Epidermal melanocyte (primary cell): ENCODE measurements at regions not wholly inside any gene's neighbourhood (a gene's known extent, or its start where the extent isn't known, plus 50 kb on each side); places are given as distances from the start of the nearest gene placed in this dataset.

Source experiments
- DNase-seq: peaks from one replicate; pipeline ENCODE4 v3.0.0; 2011; ENCODE audit warnings: low spot score; ENCODE audit not compliant: insufficient read length

DNA sequence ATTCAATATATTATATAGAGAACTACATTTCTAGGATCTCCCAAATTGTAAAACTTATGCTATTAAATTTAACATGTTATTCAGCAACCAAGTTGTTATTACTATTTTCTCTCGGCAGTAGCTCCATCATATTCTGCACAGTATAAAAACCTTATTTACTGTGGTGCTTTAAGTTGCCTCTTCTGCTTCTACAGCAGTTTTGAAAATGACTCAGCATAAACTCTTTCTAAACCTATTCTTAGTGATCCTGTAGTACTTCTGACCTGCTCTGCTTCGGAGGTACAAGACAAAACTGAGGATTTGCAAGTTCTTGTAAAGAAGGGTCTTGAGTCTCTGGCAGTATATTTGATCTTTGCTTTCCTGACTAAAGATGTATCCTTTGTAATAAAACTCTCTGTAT lies 567.2 kb downstream of the TMX3 start:
- DNase-seq: no peak

DNA sequence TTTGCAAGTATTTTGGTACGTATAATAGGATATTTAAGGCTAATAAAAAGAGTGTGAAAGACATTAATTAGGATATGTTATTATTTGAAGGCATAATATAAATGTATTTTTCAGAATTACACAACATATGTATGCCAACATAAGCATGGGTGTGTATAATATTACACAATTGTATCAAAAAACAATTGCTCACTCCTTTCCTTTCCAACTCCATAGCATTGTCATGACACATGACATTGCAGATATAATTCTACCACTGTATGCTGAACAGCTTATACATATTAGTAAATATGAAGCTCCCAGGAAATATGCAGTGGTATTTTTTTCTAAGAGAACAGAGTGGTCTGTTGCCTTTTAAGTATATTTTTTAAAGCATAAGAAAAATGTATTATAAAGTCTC lies 593.1 kb downstream of the TMX3 start:
- no peak for DNase-seq

DNA sequence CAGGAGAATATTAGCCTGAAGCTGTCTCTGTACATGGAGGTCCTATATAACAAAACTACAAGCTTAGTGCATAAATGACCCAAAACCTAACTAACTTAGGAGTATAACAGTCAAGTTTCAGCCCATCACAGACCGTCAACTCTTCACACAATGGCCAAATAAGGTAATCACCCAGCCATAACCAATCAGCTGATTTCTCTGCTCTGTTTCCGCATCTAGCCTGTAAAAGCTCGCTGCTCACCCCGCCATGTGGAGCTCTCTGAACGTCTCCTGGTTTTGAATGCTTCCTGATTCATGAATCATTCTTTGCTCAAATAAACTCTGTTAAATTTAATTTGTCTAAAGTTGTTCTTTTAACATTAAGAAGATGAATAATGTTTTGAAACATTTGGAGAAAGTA lies 593.6 kb downstream of the TMX3 start:
- DNase-seq: no peak

DNA sequence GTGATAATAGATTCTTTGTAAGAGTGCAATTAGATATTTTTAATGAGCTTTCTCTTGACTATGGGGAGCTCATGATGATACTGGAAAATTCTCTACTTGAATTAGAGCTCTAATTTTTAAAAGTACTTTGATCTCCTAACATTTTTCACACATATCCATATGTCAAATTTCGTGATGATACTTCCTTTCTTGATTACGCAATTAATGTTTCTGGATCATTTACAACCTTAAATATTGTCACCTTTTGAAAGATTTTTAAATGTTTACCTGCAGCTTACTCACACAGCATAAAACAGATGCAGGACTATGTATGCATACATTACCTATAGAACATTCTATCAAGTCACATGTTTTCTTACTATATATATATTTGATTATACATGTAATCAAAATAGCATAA lies 598.5 kb upstream of the DSEL start:
- no peak for DNase-seq

DNA sequence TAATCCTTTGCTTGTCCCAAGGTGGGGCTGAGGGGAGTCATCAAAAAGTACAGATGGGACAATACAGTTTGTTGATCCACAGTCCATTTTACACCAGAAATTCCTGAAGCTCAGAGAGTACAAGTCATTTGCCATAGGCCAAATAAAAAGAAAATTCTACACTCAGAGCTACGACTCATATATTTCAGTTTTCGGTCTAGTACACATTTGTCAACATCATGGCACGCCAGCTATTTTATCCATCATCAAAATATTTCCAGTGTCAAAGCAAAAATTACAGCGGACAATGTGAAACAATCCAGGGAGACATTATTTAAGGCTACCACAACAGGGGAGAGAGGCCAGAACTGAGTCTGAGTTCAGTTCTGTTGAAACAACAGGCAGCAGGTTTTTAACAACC lies 587.5 kb upstream of the DSEL start:
- DNase-seq: no peak

DNA sequence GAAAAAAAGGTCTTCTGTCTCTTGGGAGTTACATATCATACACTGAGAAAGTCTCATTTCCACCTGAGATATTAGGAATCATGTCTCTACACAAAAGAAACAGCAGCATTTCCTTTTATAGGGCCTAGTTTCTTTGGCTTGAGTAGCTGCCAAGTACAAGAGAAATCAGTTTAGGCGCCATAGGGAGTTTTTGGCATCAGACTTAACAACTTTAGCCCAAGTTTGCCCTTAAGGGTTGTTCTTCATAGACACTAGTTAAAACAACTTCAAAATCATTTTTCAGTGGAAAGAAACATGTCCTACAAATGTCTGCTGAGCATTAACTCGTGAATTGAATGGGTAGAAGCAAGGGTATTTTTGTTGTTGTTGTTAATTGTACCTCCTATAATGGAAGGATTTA lies 587.0 kb upstream of the DSEL start:
- no peak for DNase-seq

DNA sequence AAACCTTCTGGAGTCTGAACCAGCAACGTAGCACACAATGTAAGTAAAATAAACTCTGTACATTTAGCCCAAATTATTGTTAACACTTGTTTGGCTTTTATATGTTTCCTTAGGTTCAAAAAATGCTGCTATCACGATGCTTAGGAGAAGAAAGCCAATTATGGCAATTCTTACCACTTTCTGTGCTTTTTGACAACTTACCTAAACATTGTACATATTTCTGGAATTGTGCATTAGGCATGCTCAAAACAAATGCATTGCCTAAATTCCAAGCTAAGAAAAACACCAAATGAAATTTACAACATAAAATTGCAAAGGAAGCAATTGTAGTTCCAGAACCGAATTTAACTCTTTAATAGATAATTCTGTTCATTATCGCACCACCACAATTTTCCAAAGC lies 585.6 kb upstream of the DSEL start:
- no peak for DNase-seq

DNA sequence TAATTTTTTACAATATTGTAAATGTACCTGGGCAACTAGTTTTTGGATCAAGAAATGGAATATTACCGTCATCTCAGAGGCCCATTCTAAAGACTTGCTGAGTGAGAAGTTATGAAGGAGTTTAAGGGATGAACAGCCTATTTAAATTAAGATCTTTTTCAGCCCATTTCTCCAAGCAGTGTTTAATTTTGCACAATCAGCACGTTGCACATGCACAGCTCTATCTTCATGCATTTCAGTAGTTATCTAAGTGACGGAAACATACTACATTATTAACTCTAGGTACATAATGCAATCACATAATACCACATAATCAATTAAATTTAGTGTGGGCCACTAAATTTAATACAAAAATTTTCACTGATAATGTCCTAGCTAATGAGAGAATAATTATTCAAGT lies 582.1 kb upstream of the DSEL start:
- no peak for DNase-seq

DNA sequence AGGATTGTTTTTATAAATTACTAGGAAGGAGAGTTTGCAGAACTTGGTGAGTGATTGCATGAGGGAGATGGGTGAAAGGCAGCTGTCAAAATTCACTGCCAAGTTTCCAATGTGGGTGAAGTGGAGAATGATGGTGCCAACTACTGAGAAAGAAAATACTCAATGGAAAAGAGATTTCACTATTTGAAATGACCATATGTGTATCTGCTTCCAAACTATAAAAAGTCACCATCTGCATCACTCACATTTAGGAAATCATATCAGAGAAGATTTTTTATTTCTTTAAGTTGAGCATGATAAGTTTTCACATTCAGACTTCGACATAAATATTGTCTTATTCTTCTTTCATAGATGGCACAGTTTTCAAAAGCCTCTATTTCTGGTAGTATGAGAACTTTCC lies 570.0 kb upstream of the DSEL start:
- no peak for DNase-seq

DNA sequence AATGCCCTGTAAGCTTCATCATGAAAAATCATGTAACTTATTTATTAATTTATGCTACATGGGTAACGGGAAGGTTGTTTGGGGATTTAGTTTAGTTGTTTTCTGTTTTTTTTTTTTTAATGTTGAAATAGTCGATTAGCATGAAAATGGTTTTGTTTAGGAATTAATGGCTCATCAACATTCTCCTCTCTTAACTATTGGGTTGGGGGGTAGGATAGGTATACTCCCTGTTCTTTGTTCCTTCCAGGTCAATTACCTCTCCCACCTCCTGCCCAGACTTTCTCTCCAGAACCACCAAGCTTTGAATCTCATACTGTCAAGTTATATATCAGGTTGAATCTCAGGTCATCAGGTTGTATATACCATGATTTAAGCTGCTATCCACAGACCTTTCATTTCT lies 568.7 kb upstream of the DSEL start:
- no peak for DNase-seq

DNA sequence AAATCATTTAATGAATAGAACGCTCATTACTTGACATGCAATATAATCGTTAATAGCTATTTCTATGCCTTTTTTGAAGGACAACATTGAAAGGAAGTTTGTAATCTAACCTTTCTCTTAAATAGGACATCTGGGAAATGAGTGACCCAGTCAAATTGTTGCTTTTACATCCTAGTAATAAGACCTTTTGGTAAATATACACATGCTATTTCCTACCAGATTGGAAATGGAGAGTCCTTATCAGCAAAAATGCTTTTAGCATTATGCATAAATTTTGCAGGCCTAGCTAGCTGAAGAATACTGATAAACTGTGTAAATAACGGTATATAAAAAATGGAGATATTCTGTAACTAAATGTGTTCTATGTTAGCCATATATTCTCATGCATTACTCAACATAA lies 567.3 kb upstream of the DSEL start:
- DNase-seq: no peak

DNA sequence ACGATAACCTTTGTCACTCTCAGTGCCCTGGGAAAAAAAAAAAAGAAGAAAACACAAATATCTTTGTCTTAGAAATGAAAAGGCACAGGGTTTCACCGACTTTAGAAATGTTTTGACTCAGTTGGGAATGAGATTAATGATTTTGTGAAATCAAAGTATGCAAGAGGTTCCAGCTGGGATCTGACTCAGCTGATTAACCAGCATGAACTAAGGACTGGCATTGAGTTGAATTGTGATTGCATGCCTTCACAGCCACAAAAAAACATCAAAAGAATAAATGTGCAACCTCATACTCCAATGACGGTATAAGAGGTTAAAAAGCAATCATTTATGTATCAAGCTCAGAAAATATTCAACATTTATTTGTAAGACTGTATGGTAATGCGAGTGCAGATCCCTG lies 566.6 kb upstream of the DSEL start:
- no peak for DNase-seq

DNA sequence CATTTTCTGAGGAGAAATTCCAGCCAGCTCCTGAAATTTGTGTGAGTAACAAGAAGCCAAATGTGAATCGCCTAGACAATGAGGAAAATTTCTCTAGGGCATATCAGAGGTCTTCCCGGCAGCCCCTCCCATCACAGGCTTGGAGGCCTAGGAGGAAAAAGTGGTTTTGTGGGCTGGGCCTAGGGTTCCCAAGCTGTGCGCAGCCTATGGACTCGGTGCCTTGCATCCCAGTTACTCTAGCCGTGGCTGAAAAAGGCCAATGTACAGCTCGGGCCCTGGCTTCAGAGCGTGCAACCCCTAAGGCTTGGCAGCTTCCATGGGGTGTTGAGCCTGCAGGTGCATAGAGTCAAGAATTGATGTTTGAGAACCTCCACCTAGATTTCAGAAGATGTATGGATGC lies 556.2 kb upstream of the DSEL start:
- DNase-seq: no peak

DNA sequence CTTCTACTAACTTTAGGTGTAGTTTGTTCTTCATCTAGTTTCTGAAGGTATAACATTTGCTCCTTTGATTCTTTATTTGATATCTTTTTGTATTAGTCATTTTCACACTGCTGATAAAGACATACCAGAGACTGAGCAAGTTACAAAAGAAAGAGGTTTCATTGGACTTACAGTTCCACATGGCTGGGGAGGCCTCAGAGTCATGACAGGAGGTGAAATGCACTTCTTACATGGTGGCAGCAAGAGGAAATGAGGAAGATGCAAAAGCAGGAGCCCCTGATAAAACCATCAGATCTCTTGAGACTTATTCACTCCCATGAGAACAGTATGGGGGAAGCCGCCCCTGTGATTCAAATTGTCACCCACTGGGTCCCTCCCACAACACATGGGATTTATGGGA lies 544.4 kb upstream of the DSEL start:
- no peak for DNase-seq

DNA sequence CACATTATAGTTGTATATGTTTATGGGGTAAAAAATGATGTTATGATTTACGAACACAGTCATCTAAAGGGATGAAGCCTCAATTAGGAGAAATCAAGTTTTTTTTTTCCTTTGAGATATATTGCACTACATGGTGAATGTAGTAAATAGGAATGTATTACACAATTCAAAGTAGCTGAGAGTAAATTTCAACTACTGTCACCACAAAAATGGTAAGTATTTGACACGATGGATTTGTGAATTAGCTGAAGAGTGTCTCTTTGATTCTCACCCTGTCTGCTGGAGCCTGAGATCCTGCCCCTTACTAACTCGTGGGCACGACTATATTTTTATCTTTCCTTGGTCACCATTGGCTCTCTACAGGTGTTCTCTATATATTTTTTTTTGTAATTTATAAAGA lies 540.4 kb upstream of the DSEL start:
- no peak for DNase-seq

DNA sequence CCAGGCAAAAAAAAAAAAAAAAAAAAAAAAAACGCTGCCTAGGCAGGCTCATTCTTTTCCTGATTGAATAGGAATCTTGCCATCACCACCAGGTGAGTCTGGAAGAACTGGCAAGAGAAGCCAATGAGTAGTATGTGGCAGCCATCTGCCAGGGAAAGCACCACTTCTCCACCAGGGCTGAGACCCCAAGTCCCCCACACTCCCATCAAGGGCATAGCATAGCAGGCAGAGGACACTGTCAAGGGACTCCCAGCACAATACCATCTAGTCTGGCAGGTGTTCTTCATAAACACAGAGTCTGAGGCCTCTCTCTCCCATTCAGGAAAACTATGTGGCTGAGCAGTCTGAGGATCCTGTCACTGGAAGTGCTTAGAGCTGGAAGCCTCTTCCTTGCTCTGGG lies 538.1 kb upstream of the DSEL start:
- no peak for DNase-seq

DNA sequence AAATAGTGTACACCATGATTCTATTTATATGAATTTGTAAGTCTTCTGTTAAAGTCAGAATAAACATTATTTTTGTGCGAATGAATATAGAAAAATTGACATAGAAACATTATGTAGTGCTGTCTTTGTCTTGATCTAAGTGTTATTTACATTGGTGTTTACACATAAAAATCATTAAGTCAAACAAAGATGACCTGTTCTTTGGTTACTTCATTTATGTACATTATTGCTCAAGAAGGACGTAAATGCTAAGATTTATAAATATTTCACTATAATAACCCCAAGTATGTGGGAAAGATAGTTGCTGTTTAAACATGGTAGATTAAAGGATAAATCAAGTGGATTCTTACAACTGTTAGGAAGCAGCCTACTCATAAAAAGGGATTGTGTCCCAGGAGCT lies 536.8 kb upstream of the DSEL start:
- DNase-seq: no peak

DNA sequence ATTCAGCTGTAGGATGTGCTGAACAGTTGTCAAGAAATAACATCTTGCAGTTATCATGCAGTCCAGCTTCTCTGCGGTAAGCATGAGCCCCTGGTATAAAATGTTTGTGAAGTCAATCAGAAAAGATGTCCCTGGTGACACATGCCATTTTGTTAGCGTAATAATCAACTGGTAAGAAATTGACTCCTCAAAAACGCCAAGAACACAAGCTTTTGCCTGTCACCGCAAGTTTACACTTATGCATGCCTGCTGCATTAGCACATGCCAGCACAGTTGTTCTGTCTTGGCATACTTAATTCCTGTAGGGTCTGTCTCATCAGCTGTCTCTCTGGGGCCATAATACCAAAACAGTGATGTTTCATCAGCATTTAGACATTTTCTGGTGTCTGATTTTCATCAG lies 524.8 kb upstream of the DSEL start:
- no peak for DNase-seq

DNA sequence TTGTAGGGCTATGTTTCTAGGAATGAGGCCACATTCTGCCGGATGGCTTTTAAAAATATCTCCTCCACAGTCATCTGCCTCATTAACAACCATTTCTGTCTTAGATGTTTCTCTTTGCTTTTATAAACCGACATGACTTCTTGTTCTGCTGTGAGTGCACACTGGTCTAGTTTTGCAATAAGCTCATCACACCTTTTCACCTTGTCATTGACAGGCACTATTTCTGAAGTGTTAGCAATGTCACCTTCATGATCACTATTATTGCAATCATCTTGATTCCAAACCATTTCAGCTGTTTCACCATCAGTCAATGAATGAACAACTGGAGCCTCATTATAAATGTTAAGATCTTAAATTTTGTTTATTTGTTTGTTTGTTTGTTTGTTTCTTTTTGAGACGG lies 523.7 kb upstream of the DSEL start:
- no peak for DNase-seq

DNA sequence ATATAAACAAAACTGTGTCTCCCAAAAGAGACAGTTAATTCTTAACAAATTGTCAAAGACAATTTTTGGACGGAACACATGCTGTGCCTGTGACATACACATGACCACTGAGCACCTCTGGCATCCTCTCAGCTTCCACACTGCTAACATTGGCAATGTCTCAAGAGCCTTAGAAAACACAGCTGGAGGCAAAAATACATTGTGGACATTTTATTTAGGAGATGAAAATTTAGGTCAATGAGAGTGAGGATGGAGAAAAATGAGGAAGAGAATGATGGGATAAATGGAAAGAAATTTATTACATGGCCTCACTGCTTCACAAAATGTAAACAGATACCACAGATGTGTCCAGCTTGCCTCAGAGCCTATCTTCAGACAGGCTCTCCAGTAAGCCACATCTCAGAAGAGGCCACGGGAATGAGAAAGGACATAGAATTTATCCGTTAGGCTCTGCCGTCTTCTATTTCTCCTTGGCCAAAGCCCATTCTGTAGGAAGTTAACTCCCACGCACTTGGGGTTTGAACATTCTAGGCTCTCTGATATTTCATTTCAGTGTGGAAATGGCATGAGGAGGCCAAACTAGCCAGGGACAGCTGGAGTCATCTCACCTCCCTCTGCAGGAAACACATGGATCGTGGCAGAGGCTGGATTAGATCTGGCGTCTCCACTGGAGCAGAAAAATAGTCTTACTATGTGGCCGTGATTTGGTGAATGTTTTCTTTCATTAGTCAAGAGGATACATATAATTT lies 519.4 kb upstream of the DSEL start:
- DNase-seq: no peak

DNA sequence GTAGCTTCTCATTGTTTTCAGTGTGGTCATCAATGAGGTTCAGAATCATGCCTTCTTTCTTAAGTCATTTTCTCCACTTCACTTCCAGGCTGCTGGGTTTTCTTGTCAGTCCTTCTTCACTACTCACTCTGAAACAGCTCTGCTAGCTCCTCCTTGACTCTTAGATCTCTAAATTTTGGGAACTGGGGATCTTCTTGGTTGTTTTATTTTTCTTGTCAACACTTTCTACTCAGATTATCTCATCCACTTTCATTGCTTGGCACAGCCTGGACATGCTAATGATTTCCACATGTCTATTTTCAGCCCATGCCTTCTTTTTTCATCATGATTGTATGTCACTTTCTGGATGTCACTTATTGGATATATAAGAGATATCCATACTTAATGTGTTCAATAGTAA lies 517.8 kb upstream of the DSEL start:
- DNase-seq: no peak

DNA sequence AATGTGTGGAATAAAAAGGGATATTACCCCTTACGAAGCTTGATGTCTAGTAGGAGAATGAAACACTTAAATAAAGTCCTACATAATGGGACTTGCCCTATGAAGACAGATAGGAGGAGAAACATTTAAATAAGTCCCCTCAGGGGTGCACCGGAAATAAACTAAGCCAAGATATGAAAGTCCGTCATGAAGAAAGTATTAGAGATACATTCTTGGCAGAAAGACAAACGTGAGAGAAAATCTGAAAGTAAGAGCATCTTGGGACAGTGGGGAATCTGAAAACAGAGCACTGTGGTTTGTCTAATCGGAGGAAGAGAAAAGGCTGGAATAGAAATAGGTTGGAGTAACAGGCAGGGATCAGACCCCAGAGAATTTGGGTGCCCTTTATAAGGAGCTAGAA lies 516.9 kb upstream of the DSEL start:
- no peak for DNase-seq

DNA sequence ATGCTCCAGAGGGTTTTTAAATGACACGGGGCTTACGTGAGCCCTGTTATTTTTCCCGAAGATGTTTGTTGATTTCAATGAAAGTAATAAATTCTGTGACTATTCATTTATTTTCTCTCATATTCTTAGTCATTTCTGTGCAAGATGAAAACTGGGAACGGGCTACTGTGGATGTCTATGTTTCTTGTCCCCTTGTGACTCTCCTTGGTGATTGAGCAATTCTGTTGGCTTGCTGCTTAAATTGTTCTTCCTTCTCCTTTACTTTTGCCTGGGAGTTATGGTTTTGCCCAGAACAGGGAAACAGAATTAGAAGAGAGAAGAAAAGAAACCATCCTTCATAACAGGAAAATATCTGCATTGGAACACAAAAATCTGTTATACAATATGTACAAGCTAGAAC lies 508.2 kb upstream of the DSEL start:
- no peak for DNase-seq

DNA sequence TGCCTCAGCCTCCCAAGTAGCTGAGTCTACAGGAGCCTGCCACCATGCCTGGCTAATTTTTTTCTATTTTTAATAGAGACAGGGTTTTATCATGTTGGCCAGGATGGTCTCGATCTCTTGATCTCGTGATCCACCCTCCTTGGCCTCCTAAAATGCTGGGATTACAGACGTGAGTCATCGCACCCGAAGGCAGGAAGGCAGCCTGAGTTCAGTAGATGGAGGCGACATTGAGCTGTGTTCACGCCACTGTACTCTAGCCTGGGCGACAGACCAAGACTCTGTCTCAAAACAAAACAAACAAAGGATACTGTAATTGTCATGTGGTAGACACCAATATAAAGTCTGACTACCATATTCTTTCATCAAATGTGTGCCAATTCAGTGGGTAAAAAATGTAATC lies 500.9 kb upstream of the DSEL start:
- DNase-seq: no peak
